ENCODE measurements at regions not wholly inside any gene's neighbourhood (a gene's known extent, or its start where the extent isn't known, plus 50 kb on each side); places are given as distances from the start of the nearest gene placed in this dataset.
A peak's percentile ranks its signal among the peaks of the same experiment; 100 is the strongest.

GRCh38 chr6:159118924-159119323, 50.3 kb upstream of the FNDC1 start:
- DNase-seq: no peak

DNA sequence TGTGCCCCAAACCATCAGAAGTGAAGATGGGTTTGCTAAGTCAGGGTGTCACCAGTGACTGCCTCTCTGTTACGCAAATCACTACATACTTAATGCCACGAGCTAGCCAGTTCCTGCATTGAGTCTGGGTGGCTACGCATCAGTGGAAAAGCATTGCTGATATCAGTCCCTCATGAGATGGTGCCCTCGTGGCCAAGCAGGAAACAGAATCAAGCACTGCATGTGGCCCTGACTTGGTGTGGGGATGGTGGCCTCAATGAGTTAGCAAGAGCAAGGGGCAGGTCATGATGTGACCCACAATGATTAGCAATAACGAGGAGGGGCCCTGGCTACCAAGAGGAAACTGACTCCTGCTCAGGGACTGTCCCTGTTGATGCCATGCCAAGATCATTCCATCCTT, 51.6 kb upstream of the FNDC1 start:
- no peak for DNase-seq

- no peak for DNase-seq
Measured at GRCh38 chr6:159117046-159117445, 52.2 kb upstream of the FNDC1 start.

GRCh38 chr6:159116343-159116742, 52.9 kb upstream of the FNDC1 start:
- no peak for DNase-seq

GRCh38 chr6:159114569-159114968, 54.6 kb upstream of the FNDC1 start:
- no peak for DNase-seq

GRCh38 chr6:159113223-159113622, 56.0 kb upstream of the FNDC1 start:
- DNase-seq: no peak

DNA sequence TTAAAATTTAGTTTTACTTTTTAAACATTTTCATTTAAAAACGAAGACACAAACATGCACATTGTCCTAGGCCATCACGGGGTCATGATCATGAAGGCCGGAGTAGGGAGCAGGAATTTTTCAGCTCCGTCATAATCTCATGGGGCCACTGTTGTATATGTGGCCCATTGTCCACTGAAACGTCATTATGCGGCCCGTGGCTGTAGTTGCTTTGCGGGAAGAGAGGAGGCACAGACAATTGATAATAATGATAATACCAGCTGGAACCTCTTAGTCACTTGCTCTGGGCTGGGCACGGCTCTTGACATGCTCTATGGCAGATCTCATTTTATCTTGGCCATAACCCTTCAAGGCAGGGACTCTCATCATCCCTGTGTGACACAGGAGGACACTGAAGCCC, 56.5 kb upstream of the FNDC1 start:
- no peak for DNase-seq

GRCh38 chr6:159110748-159111147, 58.5 kb upstream of the FNDC1 start:
- no peak for DNase-seq

DNA sequence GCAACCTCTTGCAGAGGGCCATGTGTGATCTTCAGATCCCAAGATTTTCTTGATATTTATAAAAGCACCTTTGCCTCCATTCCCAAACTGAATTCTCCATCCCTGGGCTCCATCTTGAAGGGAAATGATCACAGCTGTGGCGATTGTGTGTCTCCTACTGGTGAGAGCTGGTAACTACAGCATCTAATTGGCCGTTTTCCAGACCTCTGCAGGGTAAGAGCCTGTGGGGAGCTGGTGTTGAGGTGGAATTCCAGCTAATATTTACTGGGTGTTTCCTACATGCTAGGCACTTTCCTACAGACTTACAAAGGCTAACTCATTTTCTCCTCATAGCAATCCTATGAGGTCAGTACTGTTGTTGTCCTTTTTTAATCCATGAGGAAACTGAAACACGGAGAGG, 59.2 kb upstream of the FNDC1 start:
- no peak for DNase-seq

DNA sequence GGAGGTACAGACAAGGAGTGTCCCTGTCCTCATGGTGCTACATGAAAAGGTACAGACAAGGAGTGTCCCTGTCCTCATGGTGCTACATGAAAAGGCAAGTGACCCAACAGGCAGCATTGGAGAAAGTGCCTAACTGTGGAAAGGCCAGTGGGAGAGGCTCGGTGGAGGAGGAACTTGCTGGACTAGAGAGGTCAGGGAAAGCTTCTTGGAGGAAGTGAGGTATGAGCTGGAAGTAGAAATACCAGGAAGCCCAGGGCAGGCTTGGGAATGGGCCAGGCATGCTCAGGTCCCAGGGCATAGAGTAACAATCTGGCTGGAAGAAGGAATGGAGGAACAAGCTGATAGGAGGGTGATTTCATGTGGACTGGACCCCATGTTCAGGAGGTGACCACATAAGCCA, 59.8 kb upstream of the FNDC1 start:
- no peak for DNase-seq

DNA sequence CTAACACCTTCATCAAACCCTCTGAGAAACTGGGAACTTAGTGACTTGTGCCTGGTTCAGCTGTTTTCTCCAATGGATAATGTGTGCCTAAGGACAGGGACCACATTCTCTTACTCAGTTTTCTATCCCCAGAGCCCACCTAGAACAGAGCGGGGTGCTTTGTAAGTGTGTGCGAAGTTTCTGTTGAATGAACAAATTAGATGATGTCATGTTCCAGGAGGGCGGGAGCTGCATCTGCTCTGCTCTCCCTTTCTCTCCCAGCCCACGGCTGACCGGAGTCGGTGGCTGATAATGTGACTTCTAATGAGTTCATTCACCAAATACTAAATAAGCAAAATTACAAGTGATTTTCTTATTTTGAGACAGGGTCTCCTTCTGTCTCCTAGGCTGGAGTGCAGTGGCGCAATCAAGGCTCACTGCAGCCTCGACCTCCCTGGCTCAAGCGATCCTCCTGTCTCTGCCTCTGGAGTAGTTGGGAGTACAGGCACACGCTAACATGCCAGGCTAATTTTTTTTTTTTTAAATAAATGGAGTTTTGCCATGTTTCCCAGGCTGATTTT, 60.7 kb upstream of the FNDC1 start:
- no peak for DNase-seq

DNA sequence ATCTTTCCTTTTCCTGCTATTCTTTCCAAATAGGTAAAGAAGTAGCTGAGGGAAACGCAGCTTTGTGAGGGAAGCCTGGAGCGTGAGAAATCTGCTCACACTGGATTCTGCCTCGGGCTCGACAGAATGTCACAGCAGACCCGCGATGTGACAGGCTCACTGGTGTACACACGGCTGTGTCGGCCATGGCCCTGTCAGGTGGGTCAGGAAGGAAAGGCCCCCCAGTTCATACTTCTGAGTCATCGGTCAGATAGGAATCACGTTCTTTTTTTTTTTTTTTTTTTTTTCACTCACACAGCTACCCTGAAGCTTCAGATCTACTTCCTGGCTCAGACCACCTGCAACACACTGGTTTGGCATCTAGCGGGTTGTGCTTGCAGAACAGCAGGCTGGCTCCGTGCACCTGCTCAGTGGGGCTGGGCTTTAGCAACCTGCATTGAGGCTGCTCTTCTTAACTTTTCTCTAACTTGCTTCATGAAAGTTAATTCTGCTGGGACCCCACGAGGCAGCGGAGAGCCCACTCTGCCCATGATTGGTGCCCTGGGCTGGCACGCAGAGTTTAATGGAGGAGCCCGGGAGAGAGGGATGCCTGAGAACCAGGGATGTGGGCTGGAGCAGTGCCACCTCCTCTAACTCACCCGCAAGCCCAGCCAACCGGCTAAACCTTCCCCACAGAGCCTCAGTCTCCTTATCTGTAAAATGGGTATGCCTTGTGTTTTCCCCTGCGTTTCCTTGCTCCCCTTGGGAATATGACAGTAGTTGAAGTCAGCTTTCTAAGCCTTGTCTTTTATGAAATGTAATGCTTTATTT, 61.5 kb upstream of the FNDC1 start:
- no peak for DNase-seq

DNA sequence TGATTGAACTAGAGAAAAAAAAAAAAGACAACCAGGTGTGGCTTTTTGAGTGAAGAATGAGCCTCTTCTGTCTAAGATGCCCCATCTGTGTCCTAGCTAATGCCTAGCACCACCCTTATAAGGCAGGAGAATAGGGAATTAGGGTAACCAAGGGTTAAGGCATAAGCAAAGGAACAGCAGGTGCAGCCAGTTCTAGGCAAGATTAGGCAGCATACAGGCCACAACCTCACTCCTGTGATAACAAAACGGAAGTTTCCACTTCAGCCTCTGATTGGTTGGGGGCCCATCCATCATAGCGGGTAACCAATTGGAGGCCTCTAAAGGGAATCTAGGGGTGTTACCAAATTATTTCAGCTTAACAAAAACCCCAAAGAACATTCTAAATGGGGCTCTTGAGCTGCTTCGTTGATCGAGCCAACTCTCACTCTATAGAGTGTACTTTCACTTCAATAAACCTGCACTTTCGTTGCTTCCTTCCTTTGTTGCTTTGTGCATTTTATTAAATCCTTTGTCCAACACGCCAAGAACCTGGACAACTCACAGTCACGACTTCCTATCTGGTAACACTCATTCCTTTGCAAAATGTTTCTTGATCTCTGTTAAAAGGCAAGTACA, 61.9 kb upstream of the TAGAP start:
- no peak for DNase-seq

DNA sequence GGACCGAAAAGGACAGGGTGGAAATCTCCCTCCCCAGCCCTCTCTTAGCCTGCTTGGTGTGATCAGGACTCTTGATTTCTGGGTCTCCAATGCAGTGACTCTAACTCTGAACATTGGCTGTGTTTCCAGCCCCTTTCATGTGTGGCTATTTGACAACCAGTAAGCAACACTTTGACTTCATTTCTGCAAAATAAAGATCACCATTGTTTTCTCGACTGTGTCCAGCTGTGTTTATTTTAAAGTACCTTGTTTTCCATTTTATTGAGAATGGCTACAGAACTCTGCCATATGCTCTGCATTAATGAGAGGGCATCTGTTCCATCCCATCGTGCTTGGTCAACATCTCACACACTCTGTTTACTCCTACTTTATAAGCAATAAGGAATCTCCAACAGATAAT, 60.9 kb upstream of the TAGAP start:
- no peak for DNase-seq

DNA sequence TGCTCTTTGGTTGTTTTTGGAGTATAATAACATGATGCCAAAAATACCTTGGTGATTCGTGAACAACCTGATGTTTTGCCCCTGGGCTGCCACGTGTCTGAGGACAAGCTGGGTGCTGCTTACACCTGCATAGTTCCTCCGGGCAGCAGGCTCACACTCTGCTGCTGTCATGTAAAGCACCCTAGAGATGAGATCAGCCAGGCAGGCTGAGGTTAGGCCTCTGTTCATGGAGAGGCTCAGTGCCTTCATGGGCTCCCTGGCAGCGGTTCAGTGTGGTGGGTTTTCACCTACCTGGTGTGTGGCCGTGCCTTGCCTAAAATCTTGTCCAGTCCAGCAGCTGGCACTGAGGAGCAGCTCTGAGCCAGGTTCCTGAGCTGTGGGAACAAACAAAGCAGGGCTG, 60.1 kb upstream of the TAGAP start:
- no peak for DNase-seq

- peak; percentile 41 for DNase-seq
Measured at GRCh38 chr6:159104163-159104925, 59.6 kb upstream of the TAGAP start.

DNA sequence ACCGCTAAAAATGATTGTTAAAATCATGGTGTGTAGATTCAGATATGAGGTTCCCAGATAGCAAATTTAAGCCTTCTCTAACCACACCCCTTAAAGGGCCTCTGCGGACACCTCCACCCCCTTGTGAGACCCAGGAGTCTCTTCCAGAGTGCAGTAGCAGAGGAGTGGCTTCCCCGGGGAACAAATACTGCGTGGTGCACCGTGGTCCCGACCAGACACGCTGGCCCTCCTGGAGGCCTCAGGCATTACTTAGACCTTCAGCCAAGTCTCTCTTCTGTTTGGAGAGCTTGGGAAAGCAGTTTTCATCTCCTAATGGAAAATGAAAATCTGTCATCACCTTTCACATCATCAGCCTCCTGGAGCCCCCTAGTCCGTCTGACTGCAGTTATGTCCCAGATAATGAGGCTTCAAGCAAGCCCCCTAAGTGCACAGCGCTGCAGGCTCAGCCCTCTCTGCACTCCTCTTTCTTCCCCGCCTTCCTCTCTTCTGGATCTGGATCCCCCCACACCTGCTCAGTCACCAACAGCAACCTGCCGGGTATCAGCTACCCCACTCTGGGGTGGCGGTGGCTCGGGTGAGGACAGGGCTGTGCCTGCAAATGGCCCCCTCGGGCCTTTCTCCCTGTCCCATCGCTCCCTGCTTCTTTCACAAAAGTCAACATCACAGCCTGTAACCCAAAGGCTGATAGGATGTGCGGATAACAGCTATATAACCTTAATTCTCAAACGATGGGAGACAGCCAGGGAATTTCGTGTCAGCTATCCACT, 58.8 kb upstream of the TAGAP start:
- DNase-seq: no peak

- no peak for DNase-seq
Measured at GRCh38 chr6:159102373-159103160, 57.8 kb upstream of the TAGAP start.

DNA sequence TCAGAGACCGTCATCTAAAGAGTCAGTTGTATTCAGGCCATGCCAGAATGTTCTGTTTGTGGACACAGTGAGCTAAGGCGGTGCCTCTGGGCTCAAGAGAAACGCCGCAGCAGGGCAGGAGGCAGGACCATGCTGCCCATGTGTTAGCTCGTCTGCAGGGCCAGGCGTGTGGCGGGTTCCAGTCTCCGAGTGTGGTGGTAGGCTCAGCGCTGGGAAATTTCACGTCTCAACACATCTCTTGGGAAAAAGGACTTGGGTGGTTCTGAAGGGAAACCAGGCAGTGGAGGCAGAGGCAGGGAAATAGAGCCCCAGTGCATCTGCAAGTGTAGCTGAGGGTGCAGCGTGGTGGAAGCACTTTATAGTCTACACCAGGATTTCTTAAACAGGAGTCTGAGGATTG, 56.9 kb upstream of the TAGAP start:
- no peak for DNase-seq

DNA sequence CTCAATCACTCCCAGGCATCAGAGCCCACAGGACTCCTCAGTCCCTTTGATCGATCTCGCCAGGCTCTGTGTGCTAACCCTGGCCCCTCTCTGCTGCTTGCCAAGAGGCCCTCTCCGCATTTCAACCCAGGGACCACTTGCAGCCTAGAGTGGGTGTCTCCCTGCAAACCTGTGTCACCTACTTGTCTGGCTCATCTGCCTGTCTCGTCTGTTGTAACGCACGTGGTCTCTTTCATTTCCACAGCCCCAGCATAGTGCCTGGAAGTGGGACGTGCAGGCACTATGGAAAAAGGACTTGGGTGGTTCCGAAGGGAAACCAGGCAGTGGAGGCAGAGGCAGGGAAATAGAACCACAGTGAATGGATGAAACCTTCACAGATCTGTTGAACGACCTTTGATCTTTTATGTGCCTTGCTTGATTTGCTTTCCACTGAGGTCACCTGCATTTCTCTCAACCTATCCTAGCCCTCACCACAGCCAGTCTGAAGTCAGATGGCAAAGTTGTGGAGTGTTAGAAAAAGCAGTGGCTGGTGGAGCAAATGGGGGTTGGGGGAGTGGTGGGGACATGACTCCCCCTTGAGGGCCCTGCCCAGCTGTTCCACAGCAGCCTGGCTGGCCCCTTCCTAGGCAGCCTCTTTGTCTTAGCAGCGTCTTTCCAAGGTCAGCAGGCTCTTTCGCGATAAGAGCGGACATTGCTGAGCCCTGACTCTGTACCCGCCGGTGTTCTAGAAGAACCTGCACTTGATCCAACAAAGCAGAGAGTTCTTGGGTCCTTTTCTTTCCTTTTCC, 55.8 kb upstream of the TAGAP start:
- no peak for DNase-seq

- no peak for DNase-seq
Measured at GRCh38 chr6:159099961-159100360, 55.2 kb upstream of the TAGAP start.

Data from NCI-H526 treated with DMSO at 0.1 percent for 48 hours (cell line).